SIG-M5 (cell line): ENCODE measurements at regions not wholly inside any gene's neighbourhood (a gene's known extent, or its start where the extent isn't known, plus 50 kb on each side); places are given as distances from the start of the nearest gene placed in this dataset.

Experiments
- DNase-seq: peaks from one replicate; lab custom pipeline; 2025; lab: John Stamatoyannopoulos, UW

DNA sequence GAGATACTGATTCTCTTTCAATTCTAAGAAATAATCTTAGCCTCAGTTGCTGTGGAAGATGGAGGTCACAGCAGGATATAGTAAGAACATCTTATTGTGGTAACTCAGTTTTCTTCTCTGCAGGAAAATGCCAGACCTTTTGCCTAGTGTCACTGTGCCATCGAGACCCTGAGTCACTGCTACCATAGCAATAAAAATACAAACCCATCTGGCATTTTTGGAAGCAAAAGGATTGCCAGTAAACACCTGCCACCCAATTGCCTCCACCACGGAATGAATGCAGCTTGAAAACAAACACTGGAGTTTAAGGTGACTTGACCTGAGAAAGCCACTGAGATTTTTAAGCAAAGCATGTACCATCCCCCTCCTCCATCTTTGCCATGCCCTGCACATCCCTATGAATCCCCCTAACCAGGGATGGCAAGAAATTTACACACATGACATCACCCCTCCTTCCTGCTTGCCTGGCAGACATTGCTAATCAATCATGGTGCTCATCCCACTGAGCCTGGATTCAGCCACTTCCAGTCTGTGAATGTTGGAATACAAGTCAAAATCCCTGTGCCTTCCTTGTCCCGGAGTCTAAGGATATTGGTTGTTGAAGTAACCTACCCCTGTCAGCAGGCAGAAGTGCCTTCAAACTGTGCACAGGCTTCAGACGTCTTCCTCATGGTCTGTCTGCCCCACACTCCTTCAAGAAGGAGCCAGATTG lies 59.6 kb upstream of the MAMLD1 start:
- DNase-seq, result no peak

DNA sequence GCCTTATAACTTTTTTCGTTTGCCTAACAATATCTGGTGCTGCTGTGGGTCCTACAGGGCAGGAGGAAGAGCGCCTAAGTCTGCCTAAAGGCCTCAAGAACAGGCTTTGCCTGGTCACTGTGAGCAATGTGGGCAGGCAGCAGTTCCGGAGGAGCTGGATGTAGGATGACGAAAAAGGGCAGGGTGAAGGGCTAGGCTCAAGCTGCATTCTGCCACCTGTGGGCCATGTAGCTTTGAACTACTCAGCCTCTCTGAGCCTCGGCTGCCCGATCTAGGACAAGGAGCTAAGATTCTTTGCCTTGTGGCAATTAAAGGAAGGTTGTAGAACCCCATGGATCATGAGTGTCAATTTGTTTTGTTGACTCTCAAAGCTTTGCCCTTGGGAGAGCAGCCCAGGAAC lies 57.1 kb upstream of the MAMLD1 start:
- DNase-seq, result no peak

DNA sequence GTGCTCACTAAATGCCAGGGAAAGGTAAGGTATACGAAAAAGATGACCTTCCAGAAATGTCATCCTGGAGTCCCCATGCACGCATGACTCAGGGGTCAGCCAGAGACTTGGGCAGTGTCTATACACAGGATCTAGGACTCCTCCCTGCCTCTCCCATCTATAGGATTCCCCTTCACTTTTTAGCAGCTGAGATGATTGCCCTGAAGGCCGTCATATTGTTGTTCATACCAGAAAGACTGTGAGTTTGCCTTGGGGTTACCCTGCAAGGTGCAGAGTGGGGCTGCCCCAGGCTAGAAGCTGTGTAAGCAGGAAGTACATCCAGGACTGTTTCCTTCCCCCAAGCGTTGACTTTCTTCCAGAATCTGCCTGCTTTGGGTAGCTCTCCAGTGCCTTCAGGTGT lies 55.1 kb upstream of the MAMLD1 start:
- DNase-seq, result no peak

- DNase-seq, result no peak
Measured at GRCh38 chrX:150308532-150309157, 54.5 kb upstream of the MAMLD1 start.

DNA sequence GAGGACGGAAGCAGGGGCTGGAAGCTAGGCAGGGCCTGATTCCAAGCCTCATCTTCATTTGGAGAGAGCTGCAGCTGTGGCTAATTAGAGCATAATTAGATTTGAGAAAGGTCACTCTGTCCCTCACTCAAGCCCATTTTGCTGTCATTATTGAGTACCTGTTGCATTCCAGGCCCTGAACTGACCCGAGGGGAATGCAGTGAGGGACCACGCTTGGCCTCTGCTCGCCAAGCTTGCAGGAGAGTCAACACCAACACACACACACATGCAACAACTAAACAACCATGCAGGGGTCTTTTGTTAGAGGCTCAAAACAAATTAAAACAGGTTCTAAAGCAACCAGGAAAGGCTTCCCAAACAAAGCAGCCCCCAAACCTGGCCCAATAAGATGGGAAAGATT lies 52.7 kb upstream of the MAMLD1 start:
- DNase-seq, result no peak

GRCh38 chrX:150310881-150311280 lies 52.2 kb upstream of the MAMLD1 start:
- no peak for DNase-seq

GRCh38 chrX:150312931-150313330 lies 50.2 kb upstream of the MAMLD1 start:
- no peak for DNase-seq
